Activated T-cell treated with anti-CD3 and anti-CD28 coated beads, Interleukin-2, amount 50 U/mL, for 4 hours (primary cell): ENCODE measurements at regions not wholly inside any gene's neighbourhood (a gene's known extent, or its start where the extent isn't known, plus 50 kb on each side); places are given as distances from the start of the nearest gene placed in this dataset.

Source experiments
- ATAC-seq, 2 donors: fragments of 200-7000 bp; cut with Tn5 transposase; one replicate each; pipeline ENCODE4 v1.10.0; 2021
- DNase-seq: peaks from one replicate; pipeline ENCODE4 v3.0.0-alpha.2; 2020
- H3K27me3 Mint-ChIP-seq: one replicate; pipeline ENCODE4 v1.8.0; 2021; ENCODE audit warnings: low read depth, mixed read lengths
- H3K36me3 Mint-ChIP-seq: one replicate; pipeline ENCODE4 v1.8.0; 2022; ENCODE audit warnings: mixed read lengths; ENCODE audit not compliant: insufficient read depth
- H3K4me1 Mint-ChIP-seq: one replicate; pipeline ENCODE4 v1.8.0; 2021; ENCODE audit warnings: low read depth, mixed read lengths
- H3K4me3 Mint-ChIP-seq: one replicate; pipeline ENCODE4 v1.8.0; 2021; ENCODE audit warnings: mild to moderate bottlenecking, moderate library complexity, mixed read lengths
- H3K9me3 Mint-ChIP-seq: one replicate; pipeline ENCODE4 v1.8.0; 2021; ENCODE audit warnings: mixed read lengths

DNA sequence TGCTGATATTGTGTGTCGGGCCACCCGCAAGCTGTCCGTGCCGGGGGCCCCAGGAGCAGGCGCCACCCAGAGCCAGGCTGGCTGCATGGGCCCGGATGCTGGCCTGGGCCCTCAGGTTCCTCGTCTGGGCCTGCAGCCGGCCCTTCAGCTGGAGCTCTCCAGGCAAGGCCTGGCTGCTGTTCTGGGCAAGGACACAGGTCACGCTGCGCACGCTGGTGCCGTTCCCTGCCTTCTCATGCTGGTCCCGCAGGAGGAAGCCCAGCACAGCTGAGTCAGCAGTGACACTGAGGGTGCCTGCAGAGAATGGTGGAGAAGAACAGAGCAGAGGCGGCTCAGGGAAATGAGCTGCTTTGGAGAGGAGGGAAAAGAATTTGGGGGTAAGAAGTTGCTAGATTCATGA lies 79.9 kb downstream of the RMI2 start:
- H3K9me3 Mint-ChIP-seq: no peaks in the 10 kb centered on the region
- H3K27me3 Mint-ChIP-seq: no peaks in the 10 kb centered on the region
- no peak for DNase-seq
- H3K4me1 Mint-ChIP-seq: no peaks in the 10 kb centered on the region
- ATAC-seq: no peak
- no peaks in the 10 kb centered on the region for H3K36me3 Mint-ChIP-seq
- no peak overlapping the region for H3K4me3 Mint-ChIP-seq

DNA sequence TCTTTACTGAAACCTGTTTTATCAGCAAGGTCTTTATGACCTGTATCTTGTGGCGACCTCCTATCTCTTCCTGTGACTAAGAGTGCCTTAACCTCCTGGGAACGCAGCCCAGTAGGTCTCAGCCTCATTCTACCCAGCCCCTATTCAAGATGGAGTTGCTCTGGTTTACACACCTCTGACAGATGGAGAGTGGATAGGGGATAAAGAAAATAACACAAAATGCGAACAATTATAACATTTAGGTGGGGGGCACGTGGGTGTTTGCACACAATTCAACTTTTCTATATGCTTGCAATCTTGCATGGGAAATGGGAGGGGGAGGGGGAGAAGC lies 83.3 kb downstream of the RMI2 start:
- DNase-seq (no peak), ATAC-seq (no peak)
- no peaks in the 10 kb centered on the region for H3K4me1 Mint-ChIP-seq
- H3K27me3 Mint-ChIP-seq: no peaks in the 10 kb centered on the region
- H3K4me3 Mint-ChIP-seq: no peak overlapping the region
- no peaks in the 10 kb centered on the region for H3K9me3 Mint-ChIP-seq
- H3K36me3 Mint-ChIP-seq: no peaks in the 10 kb centered on the region

- no peaks in the 10 kb centered on the region for H3K4me1 Mint-ChIP-seq
- no peaks in the 10 kb centered on the region for H3K27me3 Mint-ChIP-seq
- no peaks in the 10 kb centered on the region for H3K36me3 Mint-ChIP-seq
- H3K9me3 Mint-ChIP-seq: no peaks in the 10 kb centered on the region
- H3K4me3 Mint-ChIP-seq: no peak overlapping the region
- no peak for DNase-seq
- ATAC-seq: no peak
Measured at GRCh38 chr16:11429123-11429522, 83.9 kb downstream of the RMI2 start.

GRCh38 chr16:11429823-11430222 lies 84.6 kb downstream of the RMI2 start:
- no peak for ATAC-seq
- Mint-ChIP-seq H3K4me1 (no peaks in the 10 kb centered on the region), H3K4me3 (no peak overlapping the region), H3K9me3 (no peaks in the 10 kb centered on the region), H3K36me3 (no peaks in the 10 kb centered on the region), H3K27me3 (no peaks in the 10 kb centered on the region)
- DNase-seq: no peak

DNA sequence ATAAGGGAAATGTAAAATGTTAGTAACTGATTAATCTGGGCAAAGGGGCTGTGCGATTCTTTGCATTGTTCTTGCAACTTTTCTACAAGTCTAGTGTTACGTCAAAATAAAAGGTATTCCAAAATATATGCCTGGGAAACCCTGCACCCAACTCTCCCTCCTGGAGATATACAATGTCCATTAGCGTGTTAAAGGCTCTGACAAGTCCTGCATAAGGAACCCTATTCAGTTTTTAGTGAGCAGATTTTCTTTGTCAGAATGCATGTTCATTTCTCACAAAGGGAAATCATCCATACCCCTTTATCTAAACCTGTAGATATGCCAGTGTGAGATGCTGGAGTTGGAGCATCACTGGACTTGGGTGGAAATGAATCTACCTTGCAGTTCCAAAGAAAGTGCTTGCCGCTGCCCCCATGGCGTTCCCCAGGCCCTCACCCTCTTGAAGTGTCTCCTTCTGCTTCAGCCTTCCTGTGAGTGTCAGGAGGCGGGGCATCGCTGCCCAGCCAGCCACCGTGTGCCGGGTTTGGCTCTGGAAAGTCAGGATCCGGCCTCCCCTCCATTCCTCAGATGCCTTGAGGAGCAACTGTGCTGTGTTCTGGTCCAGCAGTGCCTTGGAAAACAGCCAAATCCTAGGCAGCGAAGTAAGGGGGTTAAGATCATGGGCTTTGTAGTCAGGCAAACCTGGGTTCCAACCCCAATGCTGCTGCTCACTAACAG lies 85.5 kb downstream of the RMI2 start:
- ATAC-seq (no peak), DNase-seq (no peak)
- Mint-ChIP-seq H3K4me3 (no peak overlapping the region), H3K4me1 (no peaks in the 10 kb centered on the region), H3K9me3 (no peaks in the 10 kb centered on the region), H3K27me3 (no peaks in the 10 kb centered on the region), H3K36me3 (no peaks in the 10 kb centered on the region)

- DNase-seq (no peak), ATAC-seq (no peak)
- no peak overlapping the region for H3K4me3 Mint-ChIP-seq
- no peaks in the 10 kb centered on the region for H3K4me1 Mint-ChIP-seq
- H3K9me3 Mint-ChIP-seq: no peaks in the 10 kb centered on the region
- no peaks in the 10 kb centered on the region for H3K36me3 Mint-ChIP-seq
- no peaks in the 10 kb centered on the region for H3K27me3 Mint-ChIP-seq
Measured at GRCh38 chr16:11431915-11432465, 86.7 kb downstream of the RMI2 start.

DNA sequence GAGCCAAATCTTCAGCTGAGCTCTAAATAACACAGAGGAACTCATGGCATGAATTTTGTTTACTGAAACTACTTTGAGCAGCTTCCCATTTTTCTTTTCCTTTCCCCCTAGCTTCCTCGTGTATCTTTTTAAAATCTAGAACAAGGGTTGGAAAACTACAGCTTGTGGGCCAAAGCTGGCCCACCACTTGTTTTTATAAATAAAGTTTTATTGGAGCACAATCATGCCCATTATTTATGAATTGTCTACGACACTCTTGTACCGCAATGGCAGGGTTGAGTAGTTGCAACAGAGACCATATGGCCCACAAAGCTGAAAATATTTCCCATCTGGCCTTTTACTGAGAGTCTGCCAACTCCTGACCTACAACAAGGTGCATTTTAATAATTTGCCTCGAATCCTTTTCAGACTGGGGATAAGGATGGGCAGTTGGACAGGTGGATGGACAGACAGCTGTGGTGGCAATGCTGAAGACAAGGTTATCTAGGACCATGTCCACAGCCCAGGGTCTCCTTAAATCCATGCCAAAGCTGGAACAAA lies 87.7 kb downstream of the RMI2 start:
- no peak overlapping the region for H3K4me3 Mint-ChIP-seq
- no peaks in the 10 kb centered on the region for H3K4me1 Mint-ChIP-seq
- no peak for ATAC-seq
- no peak for DNase-seq
- H3K36me3 Mint-ChIP-seq: no peaks in the 10 kb centered on the region
- no peaks in the 10 kb centered on the region for H3K9me3 Mint-ChIP-seq
- no peaks in the 10 kb centered on the region for H3K27me3 Mint-ChIP-seq

DNA sequence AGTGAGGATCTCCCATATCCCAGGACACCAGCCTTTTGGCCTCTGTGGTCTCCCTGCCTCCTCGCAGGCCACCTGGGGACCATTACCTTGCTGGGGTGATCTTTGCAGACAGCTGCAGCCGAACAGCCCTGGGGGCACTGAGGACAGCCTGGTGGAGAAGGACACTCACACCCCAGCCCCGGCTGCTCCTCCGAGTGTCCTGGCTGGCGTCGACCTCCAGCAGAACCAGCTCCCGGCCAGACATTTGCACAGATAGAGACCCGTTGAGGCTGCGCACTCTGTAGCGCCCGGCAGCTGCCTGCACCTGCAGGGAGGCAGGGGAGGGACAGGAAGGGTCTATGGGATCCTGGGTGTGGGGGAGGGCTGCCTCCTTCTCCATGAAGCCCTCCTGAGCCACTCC lies 90.3 kb downstream of the RMI2 start:
- DNase-seq: no peak
- Mint-ChIP-seq H3K4me1 (no peaks in the 10 kb centered on the region), H3K27me3 (no peaks in the 10 kb centered on the region), H3K4me3 (no peak overlapping the region), H3K9me3 (peaks cover 5% of the 10 kb centered on the region), H3K36me3 (peaks cover 5% of the 10 kb centered on the region)
- ATAC-seq: no peak

- DNase-seq (no peak), ATAC-seq (no peak)
- Mint-ChIP-seq H3K4me1 (no peaks in the 10 kb centered on the region), H3K27me3 (no peaks in the 10 kb centered on the region), H3K4me3 (no peak overlapping the region), H3K36me3 (peaks cover 5% of the 10 kb centered on the region), H3K9me3 (peaks cover 14% of the 10 kb centered on the region)
Measured at GRCh38 chr16:11437069-11437468, 91.8 kb downstream of the RMI2 start.

GRCh38 chr16:11439790-11440656 lies 94.8 kb downstream of the RMI2 start:
- Mint-ChIP-seq H3K27me3 (no peaks in the 10 kb centered on the region), H3K9me3 (peaks cover 14% of the 10 kb centered on the region), H3K36me3 (peaks cover 5% of the 10 kb centered on the region), H3K4me1 (no peaks in the 10 kb centered on the region), H3K4me3 (no peak overlapping the region)
- no peak for ATAC-seq
- DNase-seq: no peak

GRCh38 chr16:11440657-11441012 lies 95.4 kb downstream of the RMI2 start:
- H3K4me1 Mint-ChIP-seq: no peaks in the 10 kb centered on the region
- no peaks in the 10 kb centered on the region for H3K27me3 Mint-ChIP-seq
- no peak overlapping the region for H3K4me3 Mint-ChIP-seq
- H3K36me3 Mint-ChIP-seq: peaks cover 5% of the 10 kb centered on the region
- peaks cover 14% of the 10 kb centered on the region for H3K9me3 Mint-ChIP-seq
- DNase-seq (no peak), ATAC-seq (no peak)

DNA sequence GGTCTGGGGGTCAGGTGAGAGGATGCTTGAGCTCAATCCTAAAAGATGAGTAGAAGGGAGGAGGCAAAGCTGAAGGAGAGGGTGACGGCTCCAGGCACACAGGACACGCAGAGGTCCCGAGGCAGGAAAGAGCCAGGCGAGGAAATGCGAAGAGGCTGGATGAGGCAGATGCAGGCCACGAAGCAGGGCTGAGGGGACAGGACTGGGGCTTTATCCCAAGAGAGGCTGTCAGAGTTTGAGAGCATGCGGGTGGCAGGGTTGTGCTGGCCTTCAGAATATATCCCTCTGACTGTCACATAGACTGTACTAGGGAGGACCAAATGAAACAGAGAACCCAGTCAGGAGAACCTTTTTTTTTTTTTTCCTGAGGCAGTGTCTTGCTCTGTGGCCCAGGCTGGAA lies 100.2 kb downstream of the RMI2 start:
- H3K4me3 Mint-ChIP-seq: no peak overlapping the region
- H3K36me3 Mint-ChIP-seq: peaks cover under 1% of the 10 kb centered on the region
- no peak for ATAC-seq
- no peak for DNase-seq
- no peaks in the 10 kb centered on the region for H3K27me3 Mint-ChIP-seq
- H3K9me3 Mint-ChIP-seq: peaks cover 10% of the 10 kb centered on the region
- H3K4me1 Mint-ChIP-seq: no peaks in the 10 kb centered on the region

GRCh38 chr16:11446566-11447119 lies 101.4 kb downstream of the RMI2 start:
- no peak for ATAC-seq
- Mint-ChIP-seq H3K27me3 (no peaks in the 10 kb centered on the region), H3K36me3 (no peaks in the 10 kb centered on the region), H3K4me3 (no peak overlapping the region), H3K4me1 (no peaks in the 10 kb centered on the region), H3K9me3 (no peaks in the 10 kb centered on the region)
- DNase-seq: no peak

DNA sequence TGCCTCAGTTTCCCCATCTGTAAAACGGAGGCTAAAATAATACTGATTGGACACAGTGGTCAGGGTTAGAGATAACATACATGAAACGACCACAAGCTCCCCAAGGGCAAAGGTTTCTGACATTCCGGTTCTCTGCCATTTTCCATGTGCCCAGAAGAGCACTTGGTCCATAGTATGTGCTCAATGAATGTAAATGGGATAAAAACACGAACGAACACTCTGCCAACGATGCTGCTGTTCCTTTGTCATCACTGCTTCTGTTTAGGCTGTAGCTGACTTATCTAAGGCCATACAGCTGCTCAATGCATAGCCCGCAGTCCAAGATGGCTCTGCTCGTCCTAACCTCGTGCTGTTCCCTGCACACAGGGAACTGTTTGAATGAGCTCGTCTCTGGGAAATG lies 102.0 kb downstream of the RMI2 start:
- H3K36me3 Mint-ChIP-seq: no peaks in the 10 kb centered on the region
- no peaks in the 10 kb centered on the region for H3K4me1 Mint-ChIP-seq
- no peaks in the 10 kb centered on the region for H3K9me3 Mint-ChIP-seq
- no peaks in the 10 kb centered on the region for H3K27me3 Mint-ChIP-seq
- ATAC-seq (no peak), DNase-seq (no peak)
- H3K4me3 Mint-ChIP-seq: no peak overlapping the region
